GM21737 (cell line): ENCODE measurements at regions not wholly inside any gene's neighbourhood (a gene's known extent, or its start where the extent isn't known, plus 50 kb on each side); places are given as distances from the start of the nearest gene placed in this dataset.

Experiments
- ATAC-seq: cut with Tn5 transposase; IDR thresholded peaks from one replicate; pipeline ENCODE4 v1.9.1; 2021; ENCODE audit warnings: mild to moderate bottlenecking, moderate library complexity; ENCODE audit not compliant: unreplicated experiment

GRCh38 chr22:22743128-22743760 is 98.8 kb downstream of the GGTLC2 start:
- no peak for ATAC-seq

GRCh38 chr22:22744412-22745224 is 100.2 kb downstream of the GGTLC2 start:
- no peak for ATAC-seq

GRCh38 chr22:22745225-22746060 is 101.0 kb downstream of the GGTLC2 start:
- ATAC-seq, result no peak

- ATAC-seq, result no peak
Measured at GRCh38 chr22:22746061-22746962, 101.9 kb downstream of the GGTLC2 start.

- no peak for ATAC-seq
Measured at GRCh38 chr22:22746963-22747933, 102.8 kb downstream of the GGTLC2 start.

- no peak for ATAC-seq
Measured at GRCh38 chr22:22748297-22748743, 103.9 kb downstream of the GGTLC2 start.

GRCh38 chr22:22748756-22749155 is 104.3 kb downstream of the GGTLC2 start:
- no peak for ATAC-seq

GRCh38 chr22:22749167-22749758 is 104.8 kb downstream of the GGTLC2 start:
- no peak for ATAC-seq

- ATAC-seq, result no peak
Measured at GRCh38 chr22:22750335-22751042, 106.1 kb downstream of the GGTLC2 start.

- ATAC-seq, result no peak
Measured at GRCh38 chr22:22751043-22751603, 106.7 kb downstream of the GGTLC2 start.

GRCh38 chr22:22752199-22752555 is 107.8 kb downstream of the GGTLC2 start:
- no peak for ATAC-seq

- no peak for ATAC-seq
Measured at GRCh38 chr22:22752556-22753477, 108.4 kb downstream of the GGTLC2 start.

GRCh38 chr22:22753526-22754267 is 109.3 kb downstream of the GGTLC2 start:
- ATAC-seq, result no peak

- no peak for ATAC-seq
Measured at GRCh38 chr22:22754268-22754657, 109.8 kb downstream of the GGTLC2 start.

GRCh38 chr22:22754961-22755777 is 110.8 kb downstream of the GGTLC2 start:
- no peak for ATAC-seq

GRCh38 chr22:22755778-22756100 is 111.3 kb downstream of the GGTLC2 start:
- no peak for ATAC-seq
